ENCODE measurements at regions not wholly inside any gene's neighbourhood (a gene's known extent, or its start where the extent isn't known, plus 50 kb on each side); places are given as distances from the start of the nearest gene placed in this dataset.

DNA sequence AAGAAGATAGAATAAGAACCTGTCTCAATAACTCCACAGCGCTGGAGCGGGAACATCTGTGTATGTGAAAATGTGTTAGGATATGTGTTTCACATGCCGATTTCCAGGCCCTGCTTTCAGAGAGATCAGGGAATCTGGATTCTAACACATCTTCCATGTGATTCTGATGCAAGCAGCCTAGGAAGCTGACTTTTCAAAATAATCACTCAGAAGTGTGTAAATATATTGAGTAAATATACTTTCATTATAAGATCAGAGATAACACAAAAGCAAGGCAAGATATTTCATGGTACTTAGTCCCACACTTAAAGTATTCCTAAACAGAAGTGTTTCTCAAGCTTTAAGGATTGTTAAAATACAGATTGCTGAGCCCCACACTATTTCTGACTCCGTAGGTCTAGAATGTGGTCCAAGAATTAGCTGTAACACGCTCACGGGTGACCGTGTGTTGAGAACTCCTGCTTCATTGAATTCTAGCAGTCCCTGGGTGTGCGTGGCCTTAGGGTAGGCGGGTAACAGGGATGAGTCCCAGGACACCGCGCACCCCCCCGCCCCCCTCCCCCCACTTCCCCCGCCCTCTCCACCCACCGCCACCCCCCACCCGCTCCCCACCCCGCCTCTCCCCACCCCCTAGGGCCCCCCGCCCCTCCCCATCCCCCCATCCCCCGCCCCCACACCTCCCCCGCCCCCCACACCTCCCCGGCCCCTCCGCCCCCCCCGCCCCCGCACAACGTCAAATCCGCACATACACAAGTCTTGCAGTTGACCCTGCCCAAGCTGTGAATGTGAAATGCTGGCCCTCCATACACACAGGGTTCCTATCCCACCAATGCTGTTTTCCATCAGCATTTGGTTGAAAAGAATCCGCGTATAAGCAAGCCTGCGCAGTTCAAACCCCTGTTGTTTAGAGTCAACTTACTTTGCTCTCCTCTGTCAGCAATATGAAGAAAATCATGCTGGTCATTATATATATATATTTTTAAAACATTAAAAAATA is 94.2 kb upstream of the SLC39A10 start:
- FAIRE-seq (no peak), DNase-seq (ENCODE audit: low read depth, low spot score) (no peak), ATAC-seq (peak; percentile 9)
- BruUV-seq (replicated peaks): TSS peak; percentile 97
- H3K27ac ChIP-seq (ENCODE audit: control insufficient read depth, insufficient read depth): peak overlapping the region; percentile 94
- SMC1A ChIA-PET (ENCODE audit: uncharacterized antibody, unreplicated experiment): interaction anchor here (0.7 to 12.9 kb wide), 14 partner anchors 7 to 97 kb away, joined by 3 to 435 read pairs (median 16); partner anchors contain the start of gene SLC39A10
- in situ Hi-C loops (cut with MboI) (loop anchor here (5.0 kb wide), 2 partner anchors 56 to 94 kb away; partner anchors contain the start of gene SLC39A10), intact Hi-C loops (cut with micrococcal nuclease; ENCODE audit: unreplicated experiment) (loop anchor here (5.0 to 10.0 kb wide), 2 partner anchors 228 to 614 kb away; no protein-coding TSS in a partner anchor)
- peaks cover 39% of the 10 kb centered on the region for H3K4me1 ChIP-seq (ENCODE audit: control insufficient read depth, insufficient read depth, low read length)
- POLR2A ChIA-PET: interaction anchor here (0.6 to 6.5 kb wide), 15 partner anchors 10 to 610 kb away, joined by 3 to 109 read pairs (median 7); partner anchors contain the start of gene SLC39A10
- 3% methylated on average over 18 of the region's 28 CpGs for WGBS (ENCODE audit: insufficient coverage, insufficient replicate concordance, low lambda C conversion rate, missing lambda C conversion rate)
- no peaks in the 10 kb centered on the region; the same call in 2 of the 3 replicates for H3K9me3 ChIP-seq (replicated peaks; ENCODE audit: control insufficient read depth, insufficient read depth, low read length)
- H3K4me2 ChIP-seq (ENCODE audit: control insufficient read depth, insufficient read depth): peak overlapping the region; percentile 81
- no peaks in the 10 kb centered on the region for H3K27me3 ChIP-seq (replicated peaks in 1 of 2; ENCODE audit: control insufficient read depth in 2 of 2, insufficient read depth in 2 of 2, low read length in 1 of 2)
- peak overlapping the region; percentile 73 for H3K9ac ChIP-seq (ENCODE audit: control insufficient read depth, insufficient read depth, low read length)
- H3K36me3 ChIP-seq (ENCODE audit: control insufficient read depth in 2 of 2, insufficient read depth in 2 of 2, low read length in 1 of 2): no peaks in the 10 kb centered on the region
- no peaks in the 10 kb centered on the region for H3K79me2 ChIP-seq (ENCODE audit: control insufficient read depth, insufficient read depth, low read length)
- RAD21 ChIA-PET (ENCODE audit: unreplicated experiment): interaction anchor here (0.7 to 8.4 kb wide), 15 partner anchors 13 to 506 kb away, joined by 3 to 282 read pairs (median 12); partner anchors contain the start of genes DNAH7 and SLC39A10
- H3K4me3 ChIP-seq: peak overlapping the region; percentile 55
- peak overlapping the region; percentile 85 for H2AFZ ChIP-seq (ENCODE audit: control insufficient read depth, low read depth, low read length)
- no peaks in the 10 kb centered on the region for H4K20me1 ChIP-seq (ENCODE audit: control insufficient read depth, insufficient read depth)
- CTCF ChIA-PET: interaction anchor here (5.2 to 12.0 kb wide), 3 partner anchors 12 to 97 kb away, joined by 38 to 218 read pairs (median 65); no protein-coding TSS in a partner anchor
- peak; percentile 27; the same call in 1 of the 2 replicates for TF ChIP-seq RUNX3 (IDR thresholded peaks at IDR 0.05; ENCODE audit: low read length)
- TF ChIP-seq, protein P1, sequence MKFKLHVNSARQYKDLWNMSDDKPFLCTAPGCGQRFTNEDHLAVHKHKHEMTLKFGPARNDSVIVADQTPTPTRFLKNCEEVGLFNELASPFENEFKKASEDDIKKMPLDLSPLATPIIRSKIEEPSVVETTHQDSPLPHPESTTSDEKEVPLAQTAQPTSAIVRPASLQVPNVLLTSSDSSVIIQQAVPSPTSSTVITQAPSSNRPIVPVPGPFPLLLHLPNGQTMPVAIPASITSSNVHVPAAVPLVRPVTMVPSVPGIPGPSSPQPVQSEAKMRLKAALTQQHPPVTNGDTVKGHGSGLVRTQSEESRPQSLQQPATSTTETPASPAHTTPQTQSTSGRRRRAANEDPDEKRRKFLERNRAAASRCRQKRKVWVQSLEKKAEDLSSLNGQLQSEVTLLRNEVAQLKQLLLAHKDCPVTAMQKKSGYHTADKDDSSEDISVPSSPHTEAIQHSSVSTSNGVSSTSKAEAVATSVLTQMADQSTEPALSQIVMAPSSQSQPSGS (IDR thresholded peaks at IDR 0.05; ENCODE audit: low read length): 0 out of 2 replicates have a peak, but pooled peaks have one; percentile 12
- TF ChIP-seq CREB1 (IDR thresholded peaks at IDR 0.05; ENCODE audit: low read depth): no peak
- no peak for TF ChIP-seq TCF3 (IDR thresholded peaks at IDR 0.05; ENCODE audit: borderline replicate concordance, insufficient read depth, low read depth, low read length)
- TF ChIP-seq ETV6 (conservative IDR thresholded peaks at IDR 0.05 in 1 of 2, IDR thresholded peaks at IDR 0.05 in 1 of 2; ENCODE audit: borderline replicate concordance in 1 of 2, low read depth in 1 of 2): no peak
- TF ChIP-seq HDAC2 (IDR thresholded peaks at IDR 0.05): no peak
- 0 out of 2 replicates have a peak, but pooled peaks have one; percentile 35 for TF ChIP-seq SMARCA5 (IDR thresholded peaks at IDR 0.05)
- TF ChIP-seq, protein P2, sequence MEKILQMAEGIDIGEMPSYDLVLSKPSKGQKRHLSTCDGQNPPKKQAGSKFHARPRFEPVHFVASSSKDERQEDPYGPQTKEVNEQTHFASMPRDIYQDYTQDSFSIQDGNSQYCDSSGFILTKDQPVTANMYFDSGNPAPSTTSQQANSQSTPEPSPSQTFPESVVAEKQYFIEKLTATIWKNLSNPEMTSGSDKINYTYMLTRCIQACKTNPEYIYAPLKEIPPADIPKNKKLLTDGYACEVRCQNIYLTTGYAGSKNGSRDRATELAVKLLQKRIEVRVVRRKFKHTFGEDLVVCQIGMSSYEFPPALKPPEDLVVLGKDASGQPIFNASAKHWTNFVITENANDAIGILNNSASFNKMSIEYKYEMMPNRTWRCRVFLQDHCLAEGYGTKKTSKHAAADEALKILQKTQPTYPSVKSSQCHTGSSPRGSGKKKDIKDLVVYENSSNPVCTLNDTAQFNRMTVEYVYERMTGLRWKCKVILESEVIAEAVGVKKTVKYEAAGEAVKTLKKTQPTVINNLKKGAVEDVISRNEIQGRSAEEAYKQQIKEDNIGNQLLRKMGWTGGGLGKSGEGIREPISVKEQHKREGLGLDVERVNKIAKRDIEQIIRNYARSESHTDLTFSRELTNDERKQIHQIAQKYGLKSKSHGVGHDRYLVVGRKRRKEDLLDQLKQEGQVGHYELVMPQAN (conservative IDR thresholded peaks at IDR 0.05): no peak
- peak; percentile 31 for TF ChIP-seq IKZF1 (conservative IDR thresholded peaks at IDR 0.05)
- TF ChIP-seq, protein P3, sequence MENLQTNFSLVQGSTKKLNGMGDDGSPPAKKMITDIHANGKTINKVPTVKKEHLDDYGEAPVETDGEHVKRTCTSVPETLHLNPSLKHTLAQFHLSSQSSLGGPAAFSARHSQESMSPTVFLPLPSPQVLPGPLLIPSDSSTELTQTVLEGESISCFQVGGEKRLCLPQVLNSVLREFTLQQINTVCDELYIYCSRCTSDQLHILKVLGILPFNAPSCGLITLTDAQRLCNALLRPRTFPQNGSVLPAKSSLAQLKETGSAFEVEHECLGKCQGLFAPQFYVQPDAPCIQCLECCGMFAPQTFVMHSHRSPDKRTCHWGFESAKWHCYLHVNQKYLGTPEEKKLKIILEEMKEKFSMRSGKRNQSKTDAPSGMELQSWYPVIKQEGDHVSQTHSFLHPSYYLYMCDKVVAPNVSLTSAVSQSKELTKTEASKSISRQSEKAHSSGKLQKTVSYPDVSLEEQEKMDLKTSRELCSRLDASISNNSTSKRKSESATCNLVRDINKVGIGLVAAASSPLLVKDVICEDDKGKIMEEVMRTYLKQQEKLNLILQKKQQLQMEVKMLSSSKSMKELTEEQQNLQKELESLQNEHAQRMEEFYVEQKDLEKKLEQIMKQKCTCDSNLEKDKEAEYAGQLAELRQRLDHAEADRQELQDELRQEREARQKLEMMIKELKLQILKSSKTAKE (IDR thresholded peaks at IDR 0.05; ENCODE audit: low read depth, poor library complexity, severe bottlenecking): peak; percentile 39
- TF ChIP-seq FOXK2 (IDR thresholded peaks at IDR 0.05): no peak
- TF ChIP-seq, protein P4, sequence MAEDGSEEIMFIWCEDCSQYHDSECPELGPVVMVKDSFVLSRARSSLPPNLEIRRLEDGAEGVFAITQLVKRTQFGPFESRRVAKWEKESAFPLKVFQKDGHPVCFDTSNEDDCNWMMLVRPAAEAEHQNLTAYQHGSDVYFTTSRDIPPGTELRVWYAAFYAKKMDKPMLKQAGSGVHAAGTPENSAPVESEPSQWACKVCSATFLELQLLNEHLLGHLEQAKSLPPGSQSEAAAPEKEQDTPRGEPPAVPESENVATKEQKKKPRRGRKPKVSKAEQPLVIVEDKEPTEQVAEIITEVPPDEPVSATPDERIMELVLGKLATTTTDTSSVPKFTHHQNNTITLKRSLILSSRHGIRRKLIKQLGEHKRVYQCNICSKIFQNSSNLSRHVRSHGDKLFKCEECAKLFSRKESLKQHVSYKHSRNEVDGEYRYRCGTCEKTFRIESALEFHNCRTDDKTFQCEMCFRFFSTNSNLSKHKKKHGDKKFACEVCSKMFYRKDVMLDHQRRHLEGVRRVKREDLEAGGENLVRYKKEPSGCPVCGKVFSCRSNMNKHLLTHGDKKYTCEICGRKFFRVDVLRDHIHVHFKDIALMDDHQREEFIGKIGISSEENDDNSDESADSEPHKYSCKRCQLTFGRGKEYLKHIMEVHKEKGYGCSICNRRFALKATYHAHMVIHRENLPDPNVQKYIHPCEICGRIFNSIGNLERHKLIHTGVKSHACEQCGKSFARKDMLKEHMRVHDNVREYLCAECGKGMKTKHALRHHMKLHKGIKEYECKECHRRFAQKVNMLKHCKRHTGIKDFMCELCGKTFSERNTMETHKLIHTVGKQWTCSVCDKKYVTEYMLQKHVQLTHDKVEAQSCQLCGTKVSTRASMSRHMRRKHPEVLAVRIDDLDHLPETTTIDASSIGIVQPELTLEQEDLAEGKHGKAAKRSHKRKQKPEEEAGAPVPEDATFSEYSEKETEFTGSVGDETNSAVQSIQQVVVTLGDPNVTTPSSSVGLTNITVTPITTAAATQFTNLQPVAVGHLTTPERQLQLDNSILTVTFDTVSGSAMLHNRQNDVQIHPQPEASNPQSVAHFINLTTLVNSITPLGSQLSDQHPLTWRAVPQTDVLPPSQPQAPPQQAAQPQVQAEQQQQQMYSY (CRISPR knock-in tag; IDR thresholded peaks at IDR 0.05): no peak

Data from GM12878 (cell line).